EH (cell line): ENCODE measurements at regions not wholly inside any gene's neighbourhood (a gene's known extent, or its start where the extent isn't known, plus 50 kb on each side); places are given as distances from the start of the nearest gene placed in this dataset.

ENCODE experiments used
- DNase-seq: peaks from one replicate; pipeline ENCODE4 v3.0.0-alpha.2; 2015; ENCODE audit warnings: low read depth

DNA sequence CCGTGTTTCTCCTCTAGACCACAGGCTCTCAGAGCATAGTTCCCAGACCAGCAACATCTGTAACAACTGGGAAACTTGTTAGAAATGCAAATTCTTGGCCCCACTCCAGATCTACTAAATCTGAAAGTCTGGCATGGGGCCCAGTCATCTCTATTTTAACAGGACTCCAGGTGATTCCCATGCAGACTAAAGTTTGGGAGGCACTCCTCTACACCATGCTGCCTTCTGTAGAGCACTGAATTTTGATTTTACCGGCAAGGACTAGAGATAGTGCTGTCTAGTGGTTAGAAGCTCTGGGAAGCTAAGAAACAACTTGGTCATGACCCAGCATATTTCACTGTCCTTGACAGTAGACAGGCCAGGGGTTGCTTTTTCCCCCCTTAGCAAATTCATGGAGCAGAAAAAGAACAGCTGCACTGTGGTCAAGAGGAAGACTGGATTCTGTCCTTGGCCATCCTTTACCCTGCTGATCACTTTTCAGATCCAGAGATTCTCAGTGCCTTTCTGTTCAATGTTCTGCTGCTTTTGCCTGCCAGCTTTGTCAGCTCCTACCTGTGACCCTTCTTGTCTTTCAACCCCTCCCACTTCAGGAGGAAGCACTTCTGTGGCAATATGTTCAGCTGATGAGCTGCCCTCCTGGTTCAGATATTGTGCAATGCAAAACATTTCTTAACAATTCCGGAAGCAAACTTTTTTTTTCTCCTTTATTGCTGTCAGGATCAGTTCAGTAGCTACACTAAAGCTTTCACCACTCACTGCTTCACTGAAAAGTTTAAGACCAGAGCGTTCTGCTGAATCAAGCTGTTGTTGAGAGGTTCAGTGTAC is 133.8 kb upstream of the NUDT4 start:
- DNase-seq, result peak; percentile 79

DNA sequence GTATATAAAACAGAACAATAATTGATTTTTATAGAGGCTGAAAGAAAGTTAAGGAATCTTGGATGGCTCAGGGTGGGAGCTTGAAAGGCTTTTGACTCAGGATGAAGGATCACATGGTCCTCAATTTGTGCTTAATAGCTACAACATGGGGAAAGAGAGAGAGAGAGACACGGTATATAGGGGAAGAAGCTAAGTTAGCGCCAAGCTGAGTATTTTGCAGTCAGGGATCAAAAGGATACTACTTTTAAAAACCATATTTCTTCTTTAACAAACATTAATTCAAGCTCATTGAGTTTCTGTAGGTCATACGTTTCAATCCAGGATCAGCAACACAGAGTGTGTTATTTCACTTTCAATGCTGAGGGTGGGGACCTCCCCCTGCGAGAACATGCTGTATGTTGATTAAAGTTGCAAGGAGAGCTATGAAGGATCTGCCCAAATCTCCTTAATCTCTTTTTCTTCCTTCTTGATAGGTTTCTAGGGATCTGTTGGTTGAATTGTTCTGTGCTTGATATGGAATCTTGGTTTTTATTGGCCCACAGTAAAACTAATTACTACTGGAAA is 133.1 kb upstream of the NUDT4 start:
- no peak for DNase-seq

DNA sequence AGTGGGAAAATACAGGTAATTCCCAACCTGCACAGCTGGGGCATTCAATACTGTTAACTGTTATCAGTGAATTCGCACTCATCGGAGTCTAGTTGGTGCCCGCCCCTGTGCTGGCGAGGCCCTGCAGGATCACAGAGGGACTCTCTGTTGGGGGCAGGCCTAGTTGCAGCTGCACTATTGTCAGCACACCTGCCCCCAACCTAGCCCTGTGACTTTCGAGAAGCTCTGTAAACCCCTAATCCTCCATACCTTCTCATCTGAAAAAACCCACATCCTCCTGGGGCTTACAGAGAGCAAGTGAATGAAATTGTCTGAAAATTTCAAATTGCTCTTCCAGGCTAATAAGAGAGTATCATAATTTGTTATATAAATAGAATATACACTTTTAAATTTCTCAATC is 132.2 kb upstream of the NUDT4 start:
- no peak for DNase-seq

DNA sequence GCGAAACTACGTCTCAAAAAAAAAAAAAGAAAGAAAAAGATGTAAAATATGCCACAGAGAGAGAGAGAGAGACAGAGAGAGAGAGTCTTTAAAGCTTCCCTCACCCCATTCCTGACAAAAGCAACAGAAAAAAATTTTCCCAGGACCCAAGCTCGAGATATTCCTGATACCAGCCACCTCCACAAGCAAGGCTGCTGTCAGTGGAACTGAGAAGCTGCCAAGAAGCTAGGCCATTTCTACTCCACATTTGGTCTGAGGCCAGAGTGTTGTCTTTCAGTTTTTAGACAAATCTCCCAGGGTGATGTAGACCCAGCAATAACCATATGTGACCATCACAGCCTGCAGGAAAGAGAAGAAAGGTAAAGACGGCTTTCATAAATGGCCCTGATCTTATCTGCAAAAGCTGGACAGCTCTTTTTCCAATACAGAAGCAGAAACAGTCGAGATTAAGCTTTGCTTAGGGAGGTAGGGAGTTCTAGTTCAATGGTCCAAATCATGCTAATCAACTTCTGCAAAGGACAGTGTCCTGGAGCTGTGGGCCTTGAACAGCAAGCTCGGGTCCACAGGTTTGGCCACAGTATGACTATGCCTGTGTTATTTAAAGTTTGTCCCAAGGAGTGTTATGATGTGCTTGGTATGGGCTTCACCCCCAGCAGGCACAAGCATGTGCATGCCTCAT is 130.3 kb upstream of the NUDT4 start:
- DNase-seq, result peak; percentile 59

DNA sequence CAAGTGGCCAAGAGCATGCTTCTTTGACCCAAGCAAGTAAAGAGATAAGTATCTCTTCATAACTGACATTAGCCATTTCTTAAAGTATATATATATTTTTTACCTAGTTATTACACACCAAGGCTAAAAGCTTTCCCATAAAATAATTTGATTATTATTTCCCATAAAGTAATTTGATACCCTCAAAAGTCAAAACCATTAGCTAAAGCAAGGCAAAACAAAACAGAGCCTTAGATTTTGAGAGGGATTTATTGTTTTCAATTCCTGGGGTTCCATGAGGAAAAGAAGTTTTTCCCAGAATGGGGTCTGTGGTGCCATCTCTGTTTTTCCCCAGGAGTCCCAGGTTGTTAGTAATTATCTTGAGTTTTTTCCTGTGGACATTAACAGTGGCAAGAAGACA is 125.5 kb upstream of the NUDT4 start:
- no peak for DNase-seq

DNA sequence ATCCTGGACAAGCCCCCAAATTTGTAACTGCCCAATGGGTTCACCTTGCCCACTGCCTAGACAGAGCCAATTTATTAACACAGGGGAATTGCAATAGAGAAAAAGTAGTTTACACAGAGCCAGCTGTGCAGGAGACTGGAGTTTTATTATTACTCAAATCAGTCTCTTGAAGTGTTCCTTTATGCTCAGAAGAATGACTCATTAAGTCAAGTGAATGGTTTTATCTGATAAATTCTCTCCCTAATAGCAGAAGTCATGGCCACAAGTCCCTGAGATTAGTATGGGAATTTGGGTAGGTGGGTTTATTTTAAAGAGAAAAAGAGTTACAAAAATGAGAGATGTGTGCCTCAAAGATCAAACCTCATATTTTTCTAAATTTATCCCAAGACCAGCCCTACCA is 122.8 kb upstream of the NUDT4 start:
- DNase-seq, result no peak

DNA sequence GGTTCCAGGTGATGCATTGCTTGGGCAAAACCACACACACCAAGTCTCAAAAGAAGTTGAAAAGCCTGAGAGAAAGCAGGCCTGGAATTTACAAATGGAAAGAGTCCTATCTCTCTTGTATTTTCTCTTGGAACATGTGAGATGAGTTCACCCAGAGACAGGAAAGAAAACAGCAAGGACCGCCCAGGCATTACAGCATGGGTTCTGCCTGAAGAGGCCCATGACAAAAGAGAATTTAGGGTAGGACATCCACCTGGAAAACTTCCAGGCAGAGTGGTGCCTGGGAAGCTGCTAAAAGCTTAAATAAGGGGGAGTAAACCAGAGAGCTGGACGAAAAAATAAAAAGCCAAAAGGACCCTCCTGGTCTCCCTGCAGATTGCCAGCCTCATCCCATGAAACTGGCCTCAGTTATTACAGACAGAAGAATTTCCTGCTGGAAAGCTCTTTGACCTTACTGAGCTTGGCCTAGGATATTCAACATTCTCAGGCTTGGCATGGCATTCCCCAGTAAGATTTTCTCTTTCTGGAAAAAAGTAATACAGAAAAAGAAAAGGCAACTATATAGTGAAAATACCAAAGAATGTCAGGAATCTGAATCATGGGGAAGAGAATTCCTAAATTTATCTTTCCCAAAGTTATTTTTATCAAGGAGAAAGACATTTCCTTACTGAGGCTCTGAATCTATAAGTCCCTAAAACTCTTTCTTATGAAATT is 121.3 kb upstream of the NUDT4 start:
- peak; percentile 61 for DNase-seq

DNA sequence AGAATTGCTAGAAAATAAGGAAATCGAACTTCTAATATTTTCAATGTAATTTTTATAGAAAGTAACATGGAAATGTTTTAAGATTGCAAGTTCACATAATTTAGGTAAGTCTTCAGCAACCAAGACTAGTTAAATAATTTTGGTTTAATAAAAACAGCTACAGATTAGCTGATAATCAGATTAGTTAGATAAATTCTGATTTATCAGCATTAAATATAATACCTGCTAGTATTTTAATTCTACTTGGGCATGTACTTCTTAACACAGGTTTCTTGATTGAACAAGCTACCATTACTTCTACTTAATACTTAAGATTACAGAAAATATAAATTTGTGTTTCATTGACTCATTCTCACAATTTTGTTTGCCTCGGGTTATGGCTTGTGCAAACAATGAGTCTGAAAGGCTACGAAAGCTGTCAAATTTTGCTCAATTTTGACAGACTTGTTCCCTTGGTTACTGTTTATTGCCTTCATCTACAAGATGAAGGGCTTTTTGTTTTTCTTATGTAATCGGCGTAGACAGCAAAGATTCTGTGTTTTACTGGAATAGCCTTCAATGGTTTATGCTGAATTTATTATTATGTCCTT is 116.1 kb upstream of the NUDT4 start:
- DNase-seq, result no peak

DNA sequence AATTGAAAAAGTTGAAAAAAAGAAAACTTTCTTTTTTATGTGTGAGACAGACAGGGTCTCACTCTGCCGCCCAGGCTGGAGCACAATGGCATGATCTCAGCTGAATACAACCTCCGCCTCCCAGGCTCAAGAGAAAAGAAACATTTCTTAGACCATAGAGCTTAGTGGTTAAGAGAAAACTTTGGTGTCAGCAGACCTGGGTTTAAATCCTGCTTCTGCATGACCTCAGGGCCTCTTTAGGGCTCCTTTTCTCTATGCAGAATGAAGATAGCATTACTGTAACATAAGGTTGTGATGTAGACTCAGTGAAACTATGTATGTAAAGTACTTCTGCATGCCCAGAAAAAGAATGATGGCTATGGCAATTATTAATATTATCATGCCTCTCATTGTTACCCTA is 104.7 kb upstream of the NUDT4 start:
- DNase-seq, result no peak

DNA sequence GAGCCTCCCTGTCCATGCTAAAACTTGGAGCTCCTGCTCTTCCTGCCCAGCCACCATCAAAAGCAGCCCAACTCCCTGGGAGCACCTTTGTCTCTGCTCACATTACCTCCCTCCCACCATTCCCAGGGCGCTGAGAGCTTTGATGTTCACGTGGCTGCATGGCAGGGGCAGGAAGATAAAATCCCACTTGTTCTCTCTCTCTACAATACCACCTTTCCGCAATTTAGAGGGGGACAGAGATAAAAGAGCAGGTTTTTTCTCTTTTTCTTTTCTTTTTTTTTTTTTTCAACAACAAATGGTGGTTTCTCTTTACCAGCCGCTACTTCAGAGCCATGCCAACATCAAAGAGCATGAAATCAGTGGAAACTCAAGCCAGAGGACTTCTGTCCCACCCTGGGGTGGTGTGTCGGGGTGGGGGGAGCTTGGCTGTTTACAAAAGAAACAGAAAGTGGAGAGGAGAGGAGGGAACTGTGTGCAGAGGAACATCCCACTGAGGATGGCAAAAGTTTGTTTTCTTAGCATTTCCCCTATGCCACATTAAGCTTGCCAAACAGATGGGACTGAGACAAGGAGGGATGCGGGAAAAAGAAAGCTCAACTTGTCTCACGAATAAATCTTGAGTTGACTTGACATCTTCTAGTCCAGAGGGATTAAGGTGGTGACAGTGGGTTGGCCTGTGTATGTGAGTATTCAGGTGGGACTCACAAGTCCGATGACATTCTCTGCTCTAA is 103.7 kb upstream of the NUDT4 start:
- no peak for DNase-seq

DNA sequence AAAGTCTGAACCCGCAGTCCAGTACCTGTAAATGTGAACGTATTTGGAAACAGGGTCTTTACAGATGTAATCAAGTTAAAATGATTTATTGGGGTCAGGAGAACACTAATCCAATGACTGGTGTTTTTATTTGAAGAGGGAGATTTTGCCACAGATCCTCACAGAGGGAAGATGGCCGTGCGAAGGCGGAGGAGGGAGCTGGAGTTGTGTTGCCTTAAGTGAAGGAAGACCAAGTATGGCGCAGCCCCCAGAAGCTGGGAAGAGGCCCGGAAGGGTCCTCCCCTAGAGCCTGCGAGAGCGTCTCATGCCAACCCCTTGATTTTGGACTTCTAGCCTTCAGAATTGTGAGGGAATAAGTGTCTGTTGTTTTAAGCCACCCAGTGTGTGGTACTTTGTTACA is 102.8 kb upstream of the NUDT4 start:
- DNase-seq, result no peak

DNA sequence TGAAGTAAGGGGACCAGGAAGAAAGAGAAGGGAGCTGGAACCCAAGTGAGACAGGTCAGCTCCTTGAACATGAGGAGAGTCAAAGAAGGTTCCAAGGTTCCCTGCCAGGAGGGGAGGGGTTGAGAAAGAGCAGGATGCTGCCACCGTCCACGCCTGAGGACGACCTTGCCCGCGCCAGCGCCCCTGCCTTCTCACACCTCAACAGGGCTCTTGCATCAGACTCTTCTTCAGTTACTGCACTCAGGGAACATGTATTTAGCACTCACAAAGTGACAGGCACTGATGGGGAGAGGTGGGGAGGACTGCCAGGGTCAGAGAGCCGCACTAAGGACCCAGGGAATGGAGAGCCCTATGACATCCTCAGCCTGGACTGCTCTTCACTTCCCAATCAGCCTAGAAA is 102.1 kb upstream of the NUDT4 start:
- no peak for DNase-seq

DNA sequence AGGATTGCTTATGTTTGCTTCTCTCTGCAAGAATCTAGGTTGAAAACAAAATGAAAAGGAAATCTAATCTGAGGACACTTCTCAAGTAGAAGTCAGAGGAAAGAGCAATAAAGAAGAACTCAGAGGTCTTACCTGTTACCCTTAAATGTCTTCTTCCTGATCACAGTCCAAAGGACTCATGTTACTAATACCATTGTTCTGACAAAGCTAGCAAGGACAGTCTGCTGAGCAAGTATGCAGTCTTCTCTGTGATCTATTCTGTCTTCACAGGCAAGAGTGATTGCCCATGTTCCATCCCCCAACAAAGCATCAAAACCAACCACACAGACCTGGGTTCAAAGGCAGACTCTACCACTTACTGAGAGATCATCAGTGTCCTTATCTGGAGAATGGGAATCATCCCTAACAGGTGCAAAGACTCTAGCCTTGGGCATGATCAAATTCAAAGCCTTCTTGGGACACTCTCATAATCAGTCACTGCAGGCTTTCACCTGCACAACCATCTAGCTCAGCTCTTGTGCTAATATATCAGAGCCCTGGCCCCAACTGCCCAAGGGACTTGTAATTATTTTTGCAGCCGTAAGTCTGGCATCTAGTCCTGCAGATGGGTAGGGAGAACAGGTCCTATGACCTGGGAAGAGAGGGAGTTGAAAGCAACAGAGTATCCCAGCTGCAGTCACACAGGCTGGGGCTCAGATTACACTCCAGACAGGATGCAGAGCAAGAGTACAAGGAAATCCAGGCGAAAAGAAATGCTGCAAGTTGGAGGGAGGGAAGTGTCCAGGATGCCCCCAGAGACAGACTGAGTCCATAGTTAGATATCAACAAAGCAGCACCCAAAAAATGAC is 97.9 kb upstream of the NUDT4 start:
- no peak for DNase-seq

DNA sequence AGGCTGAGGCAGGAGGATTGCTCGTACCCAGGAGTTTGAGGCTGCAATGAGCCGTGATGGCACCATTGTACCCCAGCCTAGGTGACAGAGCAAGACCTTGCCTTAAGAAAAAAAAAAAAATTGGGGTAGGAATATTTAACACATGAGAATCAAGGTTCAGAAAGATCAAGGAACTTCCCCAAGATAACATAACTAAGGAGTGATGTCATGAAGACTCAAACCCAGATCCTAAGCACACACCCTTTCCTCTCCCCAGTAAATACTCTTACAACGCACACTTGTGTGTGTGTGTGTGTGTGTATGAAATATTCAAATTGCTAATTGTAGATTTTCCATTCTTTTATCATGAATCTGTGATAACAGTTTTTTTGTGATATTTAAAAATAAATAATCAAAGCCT is 90.6 kb upstream of the NUDT4 start:
- DNase-seq, result peak; percentile 18

DNA sequence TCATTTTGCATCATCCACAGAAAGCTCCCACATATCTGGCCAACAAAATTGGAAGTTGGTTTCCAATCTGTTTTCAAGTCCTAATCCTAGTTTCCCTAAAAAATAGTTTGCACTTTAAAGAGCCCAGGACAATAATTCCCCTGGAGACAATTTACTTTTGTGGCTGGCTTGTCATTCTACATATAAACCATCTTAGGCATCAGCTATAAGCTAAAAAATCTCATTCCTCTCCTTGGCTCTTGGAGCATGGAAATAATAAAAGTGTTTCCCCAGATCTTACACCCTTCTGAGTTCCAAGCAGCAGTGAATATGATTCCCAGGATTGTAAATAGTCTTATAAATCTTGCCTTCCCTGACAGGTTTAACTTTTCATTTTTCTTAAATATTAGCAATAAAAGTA is 89.1 kb upstream of the NUDT4 start:
- no peak for DNase-seq

DNA sequence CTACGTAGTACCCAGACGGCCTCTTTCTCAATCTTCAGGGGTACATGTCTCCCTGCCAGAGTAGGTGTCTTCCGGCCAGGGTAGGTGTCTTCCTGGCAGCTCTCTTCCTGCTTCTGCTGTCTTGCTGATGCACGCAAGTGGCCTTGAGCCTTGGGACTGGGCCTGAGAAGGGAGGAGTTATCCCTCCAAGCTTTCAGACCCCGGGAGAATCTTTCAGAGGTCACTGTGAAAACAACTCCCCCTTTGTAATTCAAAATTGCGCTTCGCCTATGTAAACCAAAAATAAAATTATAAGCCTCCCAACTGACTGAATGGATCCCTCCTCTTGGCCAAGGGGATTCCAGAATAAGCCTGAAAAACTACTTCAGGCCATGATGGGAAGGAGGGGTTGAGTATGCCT is 87.3 kb upstream of the NUDT4 start:
- no peak for DNase-seq

DNA sequence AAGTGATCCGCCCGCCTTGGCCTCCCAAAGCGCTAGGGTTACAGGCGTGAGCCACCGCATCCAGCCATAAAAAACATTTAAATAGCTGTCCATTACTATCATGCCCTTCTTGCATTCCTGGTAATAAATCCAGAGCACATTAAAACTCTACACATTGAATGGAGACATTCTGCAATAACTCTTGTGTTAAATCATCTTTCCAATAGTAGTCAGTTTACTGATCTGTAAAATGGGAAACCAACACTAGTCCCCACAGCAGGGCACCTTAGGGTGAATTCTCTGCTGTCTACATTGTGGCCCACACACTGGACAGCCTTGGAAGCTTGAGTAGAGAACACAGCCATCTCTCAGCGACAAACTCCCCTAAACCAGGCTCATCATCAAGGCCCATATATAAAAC is 85.5 kb upstream of the NUDT4 start:
- no peak for DNase-seq

DNA sequence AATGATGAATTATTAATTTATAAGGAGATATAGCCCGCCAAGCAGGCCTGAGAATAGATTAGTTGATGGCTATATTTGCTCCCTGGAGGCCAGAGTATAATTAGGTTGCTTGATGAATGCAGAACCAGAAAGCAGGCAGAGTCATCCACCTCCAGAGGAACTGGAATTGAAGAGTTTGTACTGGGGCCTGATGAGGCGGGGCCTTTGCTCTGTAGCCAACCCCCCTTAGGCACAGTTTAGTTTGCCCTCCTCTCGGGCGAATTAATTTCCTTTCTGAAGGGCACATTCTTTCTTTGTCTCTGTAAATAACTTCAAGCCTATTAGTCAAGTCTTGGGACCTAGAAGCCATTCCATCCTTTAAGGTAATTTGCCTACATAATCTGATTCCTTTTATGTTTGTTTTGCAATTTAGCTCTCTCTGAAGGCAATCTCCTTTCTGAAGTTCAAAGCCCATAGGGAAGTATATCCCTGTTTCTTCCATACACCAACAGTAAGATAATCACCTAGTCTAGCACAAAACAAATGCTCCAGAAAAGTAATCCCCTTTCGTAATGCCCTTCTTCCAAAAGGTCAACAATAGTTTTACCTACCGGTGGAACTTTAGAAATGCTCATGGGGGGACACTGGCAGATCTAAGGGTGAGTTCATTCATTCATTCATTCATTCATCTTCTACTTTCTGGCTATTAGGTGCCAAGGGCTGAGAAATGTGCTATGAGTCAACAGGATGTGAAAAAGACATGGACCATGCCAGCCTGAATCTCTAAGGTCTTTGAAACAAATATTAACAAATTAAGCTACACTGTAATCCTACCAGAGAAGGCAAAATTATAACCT is 84.8 kb upstream of the NUDT4 start:
- DNase-seq, result peak; percentile 22

DNA sequence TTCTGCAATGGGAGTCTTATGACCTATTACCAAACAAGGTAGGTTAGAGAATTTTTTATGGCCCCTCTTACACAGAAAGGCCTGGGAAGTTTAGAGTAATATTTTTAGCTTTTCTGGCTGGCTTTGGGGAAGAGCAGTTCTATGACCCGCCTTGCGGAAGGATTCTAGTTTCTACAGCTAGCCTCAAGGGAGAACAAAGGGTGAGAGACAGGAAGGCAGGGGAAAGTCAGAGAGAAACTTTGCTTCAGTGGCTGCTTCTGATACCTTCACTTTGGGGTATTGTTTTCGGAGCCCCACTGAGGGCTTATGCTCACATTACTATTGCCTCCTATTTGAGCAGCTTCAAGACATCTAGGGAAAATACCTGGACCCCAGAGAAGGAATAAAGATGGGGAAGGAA is 80.7 kb upstream of the NUDT4 start:
- DNase-seq, result no peak

DNA sequence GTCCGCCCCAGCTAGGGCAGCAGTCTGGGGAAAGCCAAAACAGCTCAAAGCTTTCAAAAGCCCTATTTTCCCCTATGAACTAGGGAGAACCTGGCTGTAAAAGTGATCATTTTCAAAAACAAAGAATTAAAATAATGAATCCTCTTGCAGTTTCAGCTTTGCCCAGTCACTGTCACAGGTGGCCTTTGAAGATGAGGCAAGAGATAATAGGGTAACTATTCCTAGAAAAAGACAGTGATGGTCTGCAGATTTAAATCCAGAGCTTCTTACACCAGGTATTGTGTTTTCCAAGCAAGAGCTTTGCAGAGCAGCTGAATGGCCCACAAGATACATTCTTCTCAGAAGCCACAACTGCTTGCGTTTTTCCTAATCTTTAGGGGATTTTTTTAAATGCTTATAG is 80.2 kb upstream of the NUDT4 start:
- DNase-seq, result no peak
